Uterus (tissue), 3 donors: ENCODE measurements at regions not wholly inside any gene's neighbourhood (a gene's known extent, or its start where the extent isn't known, plus 50 kb on each side); places are given as distances from the start of the nearest gene placed in this dataset.

ENCODE experiments used
- DNase-seq, 2 donors: peaks; one replicate each; pipeline ENCODE4 v3.0.0-alpha.2; 2019 to 2020
- H3K27ac ChIP-seq, 2 donors: fragments of 200-600 bp; sonication (generic); 1 replicate in 1 of 2; 2 replicates in 1 of 2; pipeline ENCODE4 v1.5.1; 2016 to 2018
- H3K27me3 ChIP-seq, 2 donors: fragments of 200-600 bp; sonication (generic); one replicate each; pipeline ENCODE4 v1.5.1; 2018 to 2019; ENCODE audit warnings: control low read depth in 1 of 2
- H3K36me3 ChIP-seq, 2 donors: fragments of 200-600 bp; sonication (generic); one replicate each; pipeline ENCODE4 v1.5.1; 2019; ENCODE audit warnings: control low read depth in 1 of 2
- H3K4me1 ChIP-seq, 2 donors: fragments of 200-600 bp; sonication (generic); one replicate each; pipeline ENCODE4 v1.5.1; 2018 to 2019; ENCODE audit warnings: control low read depth in 1 of 2
- H3K4me3 ChIP-seq, 2 donors: fragments of 200-600 bp; sonication (generic); 1 replicate in 1 of 2; 2 replicates in 1 of 2; pipeline ENCODE4 v1.5.1; 2018 to 2019; ENCODE audit warnings: mild to moderate bottlenecking in 1 of 2
- H3K9me3 ChIP-seq, 2 donors: fragments of 200-600 bp; sonication (generic); one replicate each; pipeline ENCODE4 v1.5.1; 2019; ENCODE audit warnings: control low read depth in 1 of 2
- POLR2A ChIP-seq, 2 donors: fragments of 450-650 bp; IDR thresholded peaks; one replicate each; pipeline ENCODE4 v1.6.1; 2016; ENCODE audit warnings: antibody characterized with exemption in 2 of 2, mild to moderate bottlenecking in 1 of 2, moderate library complexity in 1 of 2
- intact Hi-C: fragments of 100-400 bp; cut with DNase I; formaldehyde crosslinking; loops from one replicate; pipeline ENCODE4 v1.15.1; 2023; ENCODE audit warnings: low total_unique reads
- TF ChIP-seq, protein P1 (sequence below), 4 experiments: fragments of 200-600 bp in 2 of 4; fragments of 450-650 bp in 2 of 4; sonication (generic) in 2 of 4; IDR thresholded peaks; one replicate each; pipeline ENCODE4 v1.5.1; 2016 to 2019; ENCODE audit warnings: antibody characterized with exemption in 4 of 4, mild to moderate bottlenecking in 2 of 4, moderate library complexity in 1 of 4
- donor health status: DM: yes; HTN: yes; CAD: no.

DNA sequence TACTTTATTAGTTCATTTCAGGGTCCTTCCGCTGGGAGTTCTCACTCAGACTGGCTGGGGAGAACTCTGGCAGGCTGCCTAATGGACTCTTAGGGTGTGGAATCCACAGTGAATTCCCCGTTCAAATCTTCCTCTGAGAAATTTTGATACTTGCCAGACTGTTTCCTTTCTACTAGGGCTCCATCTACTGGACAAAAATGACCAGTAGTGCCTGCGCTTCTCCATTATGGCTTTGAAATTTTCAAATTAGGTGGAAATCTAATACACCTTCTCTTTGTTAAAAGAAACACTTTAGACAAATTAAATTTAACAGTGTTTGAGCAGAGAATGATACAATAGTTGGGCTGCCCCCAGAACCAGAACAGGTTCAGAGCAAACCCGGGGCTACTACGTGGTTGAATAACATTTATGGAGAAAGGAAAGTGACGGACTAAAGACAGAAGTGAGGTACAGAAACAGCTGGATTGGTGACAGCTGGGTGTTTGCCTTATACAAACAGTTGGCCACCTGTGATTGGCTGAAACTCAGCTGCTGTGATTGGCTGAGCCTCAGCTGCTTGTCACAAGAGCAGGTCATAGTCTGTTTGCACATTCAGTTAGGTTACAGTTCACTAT lies 52.9 kb upstream of the FDX1 start:
- H3K27me3 ChIP-seq = no peaks in the 10 kb centered on the region
- peak overlapping the region in 1 of 2 donors; percentile 15 for H3K27ac ChIP-seq

DNA sequence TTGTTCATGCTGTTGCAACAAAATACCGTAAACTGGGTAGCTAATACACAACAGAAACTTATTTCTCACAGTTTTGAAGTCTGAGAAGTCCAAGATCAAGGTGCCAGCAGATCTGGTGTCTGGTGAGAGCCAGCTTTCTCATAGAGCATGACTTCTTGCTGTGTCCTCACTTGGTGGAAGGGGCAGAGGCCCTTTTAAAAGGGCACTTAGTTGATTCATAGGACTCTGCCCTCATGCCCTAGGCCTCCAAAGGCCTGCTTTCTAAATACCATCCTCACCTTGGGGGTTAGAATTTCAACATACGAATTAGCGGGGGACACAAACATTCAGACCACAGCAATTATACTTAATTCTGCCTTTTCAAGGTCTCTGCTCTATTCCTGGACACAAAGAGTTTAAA lies 52.3 kb upstream of the FDX1 start:
- Histone ChIP-seq H3K9me3 (no peaks in the 10 kb centered on the region), H3K4me3 (no peak overlapping the region), H3K4me1 (no peaks in the 10 kb centered on the region), H3K27me3 (no peaks in the 10 kb centered on the region), H3K36me3 (no peaks in the 10 kb centered on the region), H3K27ac (no peak overlapping the region)
- DNase-seq = no peak
- TF ChIP-seq, protein P1, sequence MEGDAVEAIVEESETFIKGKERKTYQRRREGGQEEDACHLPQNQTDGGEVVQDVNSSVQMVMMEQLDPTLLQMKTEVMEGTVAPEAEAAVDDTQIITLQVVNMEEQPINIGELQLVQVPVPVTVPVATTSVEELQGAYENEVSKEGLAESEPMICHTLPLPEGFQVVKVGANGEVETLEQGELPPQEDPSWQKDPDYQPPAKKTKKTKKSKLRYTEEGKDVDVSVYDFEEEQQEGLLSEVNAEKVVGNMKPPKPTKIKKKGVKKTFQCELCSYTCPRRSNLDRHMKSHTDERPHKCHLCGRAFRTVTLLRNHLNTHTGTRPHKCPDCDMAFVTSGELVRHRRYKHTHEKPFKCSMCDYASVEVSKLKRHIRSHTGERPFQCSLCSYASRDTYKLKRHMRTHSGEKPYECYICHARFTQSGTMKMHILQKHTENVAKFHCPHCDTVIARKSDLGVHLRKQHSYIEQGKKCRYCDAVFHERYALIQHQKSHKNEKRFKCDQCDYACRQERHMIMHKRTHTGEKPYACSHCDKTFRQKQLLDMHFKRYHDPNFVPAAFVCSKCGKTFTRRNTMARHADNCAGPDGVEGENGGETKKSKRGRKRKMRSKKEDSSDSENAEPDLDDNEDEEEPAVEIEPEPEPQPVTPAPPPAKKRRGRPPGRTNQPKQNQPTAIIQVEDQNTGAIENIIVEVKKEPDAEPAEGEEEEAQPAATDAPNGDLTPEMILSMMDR (IDR thresholded peaks at IDR 0.05) = no peak
- TF ChIP-seq POLR2A (IDR thresholded peaks at IDR 0.05) = no peak
- intact Hi-C loops = loop anchor here (5.0 kb wide), 1 partner anchor 180 kb away; no protein-coding TSS in a partner anchor

More for the DNA sequence above, 52.9 kb upstream of the FDX1 start:
- Histone ChIP-seq H3K4me1 (no peaks in the 10 kb centered on the region), H3K9me3 (no peaks in the 10 kb centered on the region), H3K4me3 (no peak overlapping the region), H3K36me3 (no peaks in the 10 kb centered on the region)
- DNase-seq = peak; percentile 64 to 79
- TF ChIP-seq POLR2A (IDR thresholded peaks at IDR 0.05) = no peak
- TF ChIP-seq, protein P1 (IDR thresholded peaks at IDR 0.05) = peak; percentile 65 to 85 (median 72)
- intact Hi-C loops = loop anchor here (5.0 kb wide), 1 partner anchor 180 kb away; no protein-coding TSS in a partner anchor

DNA sequence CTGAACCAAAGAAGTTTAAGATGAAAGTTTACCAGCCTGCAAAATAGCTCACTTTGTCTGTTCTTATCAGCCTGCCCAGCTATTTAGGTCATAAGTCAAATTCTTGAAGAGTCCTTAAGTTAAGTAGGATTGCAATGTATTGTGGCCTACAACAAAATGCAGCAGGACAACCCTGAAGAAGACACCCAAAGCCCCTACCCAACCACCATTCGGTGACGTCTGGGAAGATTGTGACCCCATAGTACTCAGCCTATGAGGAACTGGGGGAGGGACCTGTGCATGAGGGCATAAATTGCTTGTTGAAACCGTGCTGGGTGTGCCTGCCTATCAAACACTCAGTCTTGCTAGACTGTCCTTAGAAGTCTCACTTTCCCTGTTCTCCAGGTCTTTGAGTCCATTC lies 50.5 kb upstream of the FDX1 start:
- TF ChIP-seq, protein P1 (IDR thresholded peaks at IDR 0.05) = no peak
- TF ChIP-seq POLR2A (IDR thresholded peaks at IDR 0.05) = no peak
- DNase-seq = no peak
- Histone ChIP-seq H3K27me3 (no peaks in the 10 kb centered on the region), H3K36me3 (no peaks in the 10 kb centered on the region), H3K4me3 (no peak overlapping the region), H3K4me1 (no peaks in the 10 kb centered on the region), H3K9me3 (no peaks in the 10 kb centered on the region), H3K27ac (no peak overlapping the region)
- intact Hi-C loops = loop anchor here (5.0 kb wide), 1 partner anchor 182 kb away; no protein-coding TSS in a partner anchor

DNA sequence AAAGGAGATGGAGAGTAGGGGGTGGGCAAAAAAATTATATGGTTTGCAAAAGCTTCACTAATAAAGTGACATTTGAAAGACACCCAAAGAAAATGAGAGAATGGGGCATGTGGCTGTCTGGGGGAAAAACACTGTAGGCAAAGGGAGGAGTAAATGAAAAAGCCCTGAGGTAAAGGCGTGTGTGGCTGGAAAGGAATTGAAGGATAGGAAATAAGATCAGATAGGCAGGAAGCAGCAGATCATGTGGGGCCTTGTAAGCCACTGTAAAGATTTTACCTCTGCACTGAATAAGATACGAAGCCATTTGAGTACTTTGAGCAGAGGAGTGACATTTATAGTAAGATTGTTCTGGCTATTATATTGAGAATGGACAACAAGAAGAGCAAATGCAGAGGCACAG lies 49.8 kb upstream of the FDX1 start:
- Histone ChIP-seq H3K4me1 (no peaks in the 10 kb centered on the region), H3K27me3 (no peaks in the 10 kb centered on the region), H3K27ac (no peak overlapping the region), H3K36me3 (no peaks in the 10 kb centered on the region), H3K9me3 (no peaks in the 10 kb centered on the region), H3K4me3 (no peak overlapping the region)
- no peak for DNase-seq
- TF ChIP-seq, protein P1 (IDR thresholded peaks at IDR 0.05) = no peak
- no peak for TF ChIP-seq POLR2A (IDR thresholded peaks at IDR 0.05)
- intact Hi-C loops = loop anchor here (5.0 kb wide), 1 partner anchor 183 kb away; no protein-coding TSS in a partner anchor
